Stimulated activated effector memory CD8-positive, alpha-beta T cell treated with anti-CD3 and anti-CD28 coated beads, Interleukin-12 subunit alpha, Interleukin-12 subunit beta, amount 100 ng/mL, for 72 hours (primary cell): ENCODE measurements at regions not wholly inside any gene's neighbourhood (a gene's known extent, or its start where the extent isn't known, plus 50 kb on each side); places are given as distances from the start of the nearest gene placed in this dataset.

Source experiments
- ATAC-seq: fragments of 150-1000 bp; cut with Tn5 transposase; 2 replicates; pipeline ENCODE4 v1.10.0; 2021
- DNase-seq, 2 donors: peaks; one replicate each; pipeline ENCODE4 v3.0.0; 2021 to 2022; ENCODE audit warnings: low spot score in 2 of 2
- H3K27ac Mint-ChIP-seq: one replicate; pipeline ENCODE4 v1.8.0; 2022; ENCODE audit warnings: mild to moderate bottlenecking, mixed read lengths
- H3K36me3 Mint-ChIP-seq: one replicate; pipeline ENCODE4 v1.8.0; 2022; ENCODE audit warnings: mild to moderate bottlenecking, mixed read lengths
- H3K4me1 Mint-ChIP-seq: one replicate; pipeline ENCODE4 v1.8.0; 2022; ENCODE audit warnings: mixed read lengths
- H3K4me3 Mint-ChIP-seq: one replicate; pipeline ENCODE4 v1.8.0; 2022; ENCODE audit warnings: mild to moderate bottlenecking, mixed read lengths
- H3K9me3 Mint-ChIP-seq: one replicate; pipeline ENCODE4 v1.8.0; 2022; ENCODE audit warnings: mixed read lengths

- no peak overlapping the region for H3K4me3 Mint-ChIP-seq
- H3K9me3 Mint-ChIP-seq = no peaks in the 10 kb centered on the region
- DNase-seq (peak in 1 of 2 donors; percentile 15), ATAC-seq (no peak)
- no peaks in the 10 kb centered on the region for H3K36me3 Mint-ChIP-seq
- H3K4me1 Mint-ChIP-seq = peaks cover 34% of the 10 kb centered on the region
- no peak overlapping the region for H3K27ac Mint-ChIP-seq
These were observed 76.2 kb upstream of the PLXNA4 start for GRCh38 chr7:132652507-132652906.

DNA sequence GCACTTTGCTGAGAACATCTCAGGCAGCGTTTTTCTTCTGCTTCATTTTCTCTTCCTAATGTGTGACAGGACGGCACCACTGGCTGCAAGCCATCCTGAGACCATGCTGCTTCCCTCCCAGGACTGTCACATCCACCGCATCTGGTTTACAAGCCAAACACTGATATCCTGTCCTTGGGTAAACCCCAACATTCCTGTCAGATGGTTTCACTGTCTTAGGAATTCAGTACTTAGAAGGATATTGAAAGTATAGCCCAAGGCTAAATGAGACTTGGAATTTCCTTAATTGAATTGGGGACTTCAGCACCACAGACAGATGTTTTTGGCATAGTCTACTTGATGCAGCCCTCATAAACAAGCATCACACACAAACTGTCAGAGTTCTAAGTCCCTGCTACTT, 74.2 kb upstream of the PLXNA4 start:
- Mint-ChIP-seq H3K27ac (no peak overlapping the region), H3K4me1 (peaks cover 14% of the 10 kb centered on the region), H3K9me3 (no peaks in the 10 kb centered on the region), H3K4me3 (no peak overlapping the region), H3K36me3 (no peaks in the 10 kb centered on the region)
- no peak for ATAC-seq
- peak in 1 of 2 donors; percentile 22 for DNase-seq

- DNase-seq (no peak), ATAC-seq (no peak)
- H3K4me3 Mint-ChIP-seq = no peak overlapping the region
- H3K9me3 Mint-ChIP-seq = no peaks in the 10 kb centered on the region
- H3K27ac Mint-ChIP-seq = no peak overlapping the region
- no peaks in the 10 kb centered on the region for H3K4me1 Mint-ChIP-seq
- no peaks in the 10 kb centered on the region for H3K36me3 Mint-ChIP-seq
These were observed 71.0 kb upstream of the PLXNA4 start for GRCh38 chr7:132647311-132647710.

- no peak for ATAC-seq
- H3K4me1 Mint-ChIP-seq = no peaks in the 10 kb centered on the region
- no peaks in the 10 kb centered on the region for H3K36me3 Mint-ChIP-seq
These were observed 69.8 kb upstream of the PLXNA4 start for GRCh38 chr7:132646052-132646451.

GRCh38 chr7:132643302-132643701, 67.0 kb upstream of the PLXNA4 start:
- no peaks in the 10 kb centered on the region for H3K9me3 Mint-ChIP-seq
- H3K36me3 Mint-ChIP-seq = no peaks in the 10 kb centered on the region
- no peak overlapping the region for H3K27ac Mint-ChIP-seq
- H3K4me1 Mint-ChIP-seq = no peaks in the 10 kb centered on the region
- ATAC-seq = no peak
- no peak for DNase-seq
- H3K4me3 Mint-ChIP-seq = no peak overlapping the region

More at GRCh38 chr7:132646052-132646451, 69.8 kb upstream of the PLXNA4 start:
- Mint-ChIP-seq H3K27ac (no peak overlapping the region), H3K9me3 (no peaks in the 10 kb centered on the region), H3K4me3 (no peak overlapping the region)
- no peak for DNase-seq

DNA sequence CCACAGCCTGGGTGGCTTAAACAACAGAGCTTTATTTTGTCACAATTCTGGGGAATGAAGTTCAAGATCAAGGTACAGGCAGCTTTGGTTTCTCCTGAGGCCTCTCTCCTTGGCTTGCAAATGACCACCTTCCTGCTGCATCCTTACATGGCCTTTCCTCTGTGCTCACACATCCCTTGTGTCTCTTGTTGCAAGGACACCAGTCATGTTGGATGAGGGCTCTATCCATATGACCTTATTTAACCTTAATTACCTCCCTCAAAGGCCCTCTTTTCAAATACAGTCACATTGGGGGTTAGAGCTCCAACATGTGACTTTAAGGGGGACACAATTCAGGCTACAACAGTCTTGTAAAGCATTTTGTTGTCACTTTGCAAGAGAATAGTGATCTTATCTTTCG, 65.0 kb upstream of the PLXNA4 start:
- ATAC-seq (no peak), DNase-seq (no peak)
- Mint-ChIP-seq H3K36me3 (no peaks in the 10 kb centered on the region), H3K4me3 (no peak overlapping the region), H3K9me3 (no peaks in the 10 kb centered on the region), H3K4me1 (no peaks in the 10 kb centered on the region), H3K27ac (no peak overlapping the region)

DNA sequence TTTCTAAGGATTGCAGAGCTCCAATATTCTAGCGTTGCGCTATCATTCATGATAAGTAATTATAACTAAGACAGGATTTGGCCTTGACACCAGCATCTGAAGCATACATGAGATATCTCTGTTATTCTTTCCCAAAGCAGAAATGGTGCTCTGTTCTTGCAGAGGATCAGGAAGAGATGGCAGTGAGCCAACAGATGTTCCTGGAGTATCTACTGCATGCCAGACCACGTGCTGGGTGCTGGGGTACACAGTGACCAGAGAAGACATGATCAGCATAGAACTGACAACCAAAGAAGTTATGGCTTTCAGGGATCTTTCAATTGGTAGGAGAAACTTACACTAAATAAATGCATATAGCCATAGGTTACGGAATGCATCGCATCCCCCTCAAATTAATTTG, 63.7 kb upstream of the PLXNA4 start:
- ATAC-seq (no peak), DNase-seq (no peak)
- Mint-ChIP-seq H3K36me3 (no peaks in the 10 kb centered on the region), H3K9me3 (no peaks in the 10 kb centered on the region), H3K4me3 (no peak overlapping the region), H3K27ac (no peak overlapping the region), H3K4me1 (no peaks in the 10 kb centered on the region)

GRCh38 chr7:132638000-132638399, 61.7 kb upstream of the PLXNA4 start:
- ATAC-seq (no peak), DNase-seq (no peak)
- Mint-ChIP-seq H3K36me3 (no peaks in the 10 kb centered on the region), H3K27ac (no peak overlapping the region), H3K4me1 (no peaks in the 10 kb centered on the region), H3K4me3 (no peak overlapping the region), H3K9me3 (no peaks in the 10 kb centered on the region)

GRCh38 chr7:132636581-132636980, 60.3 kb upstream of the PLXNA4 start:
- Mint-ChIP-seq H3K4me3 (no peak overlapping the region), H3K9me3 (no peaks in the 10 kb centered on the region), H3K36me3 (no peaks in the 10 kb centered on the region), H3K4me1 (no peaks in the 10 kb centered on the region), H3K27ac (no peak overlapping the region)
- DNase-seq = no peak
- ATAC-seq = no peak

GRCh38 chr7:132635127-132635526, 58.9 kb upstream of the PLXNA4 start:
- Mint-ChIP-seq H3K9me3 (no peaks in the 10 kb centered on the region), H3K4me1 (no peaks in the 10 kb centered on the region), H3K36me3 (no peaks in the 10 kb centered on the region), H3K27ac (no peak overlapping the region), H3K4me3 (no peak overlapping the region)
- ATAC-seq (no peak), DNase-seq (no peak)

DNA sequence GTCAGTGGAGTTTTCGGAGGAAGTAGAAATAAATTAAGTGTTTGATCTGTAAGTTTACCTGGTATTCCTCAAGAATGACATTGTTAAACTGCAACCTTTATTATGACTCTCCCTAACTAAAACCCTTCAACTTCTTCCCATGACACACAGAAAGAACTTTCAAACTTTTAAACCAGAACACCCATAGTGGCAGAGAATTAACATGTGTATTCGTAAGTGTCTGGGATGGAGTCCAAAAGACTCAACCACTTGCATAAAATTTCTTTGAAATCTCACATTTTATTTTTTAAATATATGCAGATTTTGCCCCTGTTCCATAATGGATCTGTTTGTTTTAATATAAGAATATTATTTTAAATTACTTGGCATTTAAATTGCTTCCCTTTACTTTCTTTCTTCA, 54.6 kb upstream of the PLXNA4 start:
- no peaks in the 10 kb centered on the region for H3K4me1 Mint-ChIP-seq

More for the DNA sequence above, 54.6 kb upstream of the PLXNA4 start:
- no peak for ATAC-seq
- no peak for DNase-seq
- no peak overlapping the region for H3K4me3 Mint-ChIP-seq
- no peaks in the 10 kb centered on the region for H3K9me3 Mint-ChIP-seq
- H3K27ac Mint-ChIP-seq = no peak overlapping the region
- H3K36me3 Mint-ChIP-seq = no peaks in the 10 kb centered on the region
